ENCODE measurements at regions not wholly inside any gene's neighbourhood (a gene's known extent, or its start where the extent isn't known, plus 50 kb on each side); places are given as distances from the start of the nearest gene placed in this dataset.

- no peak for DNase-seq (ENCODE audit: low read depth)
Observed at GRCh38 chr2:12495247-12495868, 221.4 kb upstream of the TRIB2 start.

GRCh38 chr2:12498286-12498685 lies 218.4 kb upstream of the TRIB2 start:
- no peak for DNase-seq (ENCODE audit: low read depth)

- no peak for DNase-seq (ENCODE audit: low read depth)
Observed at GRCh38 chr2:12498704-12499103, 218.0 kb upstream of the TRIB2 start.

- DNase-seq (ENCODE audit: low read depth): no peak
Observed at GRCh38 chr2:12500899-12501298, 215.8 kb upstream of the TRIB2 start.

GRCh38 chr2:12501469-12502158 lies 215.1 kb upstream of the TRIB2 start:
- DNase-seq (ENCODE audit: low read depth): peak; percentile 65

GRCh38 chr2:12502759-12503158 lies 214.0 kb upstream of the TRIB2 start:
- DNase-seq (ENCODE audit: low read depth): peak; percentile 35

GRCh38 chr2:12504443-12504842 lies 212.3 kb upstream of the TRIB2 start:
- peak; percentile 40 for DNase-seq (ENCODE audit: low read depth)

GRCh38 chr2:12506846-12507245 lies 209.9 kb upstream of the TRIB2 start:
- DNase-seq (ENCODE audit: low read depth): no peak

GRCh38 chr2:12507295-12507694 lies 209.4 kb upstream of the TRIB2 start:
- DNase-seq (ENCODE audit: low read depth): peak; percentile 72

GRCh38 chr2:12510070-12510469 lies 206.7 kb upstream of the TRIB2 start:
- no peak for DNase-seq (ENCODE audit: low read depth)

- DNase-seq (ENCODE audit: low read depth): no peak
Observed at GRCh38 chr2:12513339-12513738, 203.4 kb upstream of the TRIB2 start.

GRCh38 chr2:12514168-12514567 lies 202.6 kb upstream of the TRIB2 start:
- DNase-seq (ENCODE audit: low read depth): no peak

- no peak for DNase-seq (ENCODE audit: low read depth)
Observed at GRCh38 chr2:12514631-12515437, 201.9 kb upstream of the TRIB2 start.

GRCh38 chr2:12515871-12516270 lies 200.9 kb upstream of the TRIB2 start:
- DNase-seq (ENCODE audit: low read depth): no peak

- no peak for DNase-seq (ENCODE audit: low read depth)
Observed at GRCh38 chr2:12533337-12534005, 183.3 kb upstream of the TRIB2 start.

GRCh38 chr2:12534646-12535263 lies 182.0 kb upstream of the TRIB2 start:
- no peak for DNase-seq (ENCODE audit: low read depth)

GRCh38 chr2:12536976-12537375 lies 179.8 kb upstream of the TRIB2 start:
- no peak for DNase-seq (ENCODE audit: low read depth)

GRCh38 chr2:12538138-12538694 lies 178.5 kb upstream of the TRIB2 start:
- no peak for DNase-seq (ENCODE audit: low read depth)

GRCh38 chr2:12539336-12539735 lies 177.4 kb upstream of the TRIB2 start:
- no peak for DNase-seq (ENCODE audit: low read depth)

GRCh38 chr2:12539776-12540562 lies 176.8 kb upstream of the TRIB2 start:
- DNase-seq (ENCODE audit: low read depth): no peak

All from activated T-cell treated with anti-CD3 and anti-CD28 coated beads for 24 hours (primary cell).